ENCODE measurements at regions not wholly inside any gene's neighbourhood (a gene's known extent, or its start where the extent isn't known, plus 50 kb on each side); places are given as distances from the start of the nearest gene placed in this dataset.
"Not testable (repeated sequence)": the region's sequence is repeated elsewhere in the genome, so short reads cannot be mapped to it uniquely, and the experiment has no call there.

DNA sequence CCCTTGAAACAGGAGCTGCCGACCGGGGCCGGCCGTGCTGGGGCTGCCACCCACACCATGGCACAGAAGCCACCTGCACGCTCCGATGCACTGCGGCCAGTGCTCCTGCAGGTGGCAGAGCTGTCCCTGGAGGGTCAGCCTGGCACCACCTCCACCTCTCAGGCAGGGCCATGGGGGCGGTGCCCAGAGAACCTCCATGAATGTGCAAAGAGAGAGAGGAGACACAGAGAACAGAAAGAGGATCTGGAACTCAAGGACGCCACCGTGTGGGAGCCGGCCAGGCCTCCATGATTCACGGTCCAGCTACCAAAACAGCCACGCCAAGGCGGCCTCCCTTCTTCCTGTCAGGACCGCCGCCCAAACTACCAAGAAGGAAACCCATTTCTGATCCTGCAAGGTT is 5397.7 kb upstream of the TPTE start:
- H3K4me3 Mint-ChIP-seq (ENCODE audit: unreplicated experiment); H3K36me3 Mint-ChIP-seq (ENCODE audit: low read depth); H3K27me3 Mint-ChIP-seq (ENCODE audit: low read depth); H3K4me1 Mint-ChIP-seq (ENCODE audit: low read depth); H3K27ac Mint-ChIP-seq (ENCODE audit: unreplicated experiment); H3K9me3 Mint-ChIP-seq (ENCODE audit: low read depth): not testable (repeated sequence)
- TF ChIP-seq, protein P1, sequence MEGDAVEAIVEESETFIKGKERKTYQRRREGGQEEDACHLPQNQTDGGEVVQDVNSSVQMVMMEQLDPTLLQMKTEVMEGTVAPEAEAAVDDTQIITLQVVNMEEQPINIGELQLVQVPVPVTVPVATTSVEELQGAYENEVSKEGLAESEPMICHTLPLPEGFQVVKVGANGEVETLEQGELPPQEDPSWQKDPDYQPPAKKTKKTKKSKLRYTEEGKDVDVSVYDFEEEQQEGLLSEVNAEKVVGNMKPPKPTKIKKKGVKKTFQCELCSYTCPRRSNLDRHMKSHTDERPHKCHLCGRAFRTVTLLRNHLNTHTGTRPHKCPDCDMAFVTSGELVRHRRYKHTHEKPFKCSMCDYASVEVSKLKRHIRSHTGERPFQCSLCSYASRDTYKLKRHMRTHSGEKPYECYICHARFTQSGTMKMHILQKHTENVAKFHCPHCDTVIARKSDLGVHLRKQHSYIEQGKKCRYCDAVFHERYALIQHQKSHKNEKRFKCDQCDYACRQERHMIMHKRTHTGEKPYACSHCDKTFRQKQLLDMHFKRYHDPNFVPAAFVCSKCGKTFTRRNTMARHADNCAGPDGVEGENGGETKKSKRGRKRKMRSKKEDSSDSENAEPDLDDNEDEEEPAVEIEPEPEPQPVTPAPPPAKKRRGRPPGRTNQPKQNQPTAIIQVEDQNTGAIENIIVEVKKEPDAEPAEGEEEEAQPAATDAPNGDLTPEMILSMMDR (IDR thresholded peaks at IDR 0.05): peak; percentile 68
- peak; percentile 37 for DNase-seq (ENCODE audit: low spot score)

DNA sequence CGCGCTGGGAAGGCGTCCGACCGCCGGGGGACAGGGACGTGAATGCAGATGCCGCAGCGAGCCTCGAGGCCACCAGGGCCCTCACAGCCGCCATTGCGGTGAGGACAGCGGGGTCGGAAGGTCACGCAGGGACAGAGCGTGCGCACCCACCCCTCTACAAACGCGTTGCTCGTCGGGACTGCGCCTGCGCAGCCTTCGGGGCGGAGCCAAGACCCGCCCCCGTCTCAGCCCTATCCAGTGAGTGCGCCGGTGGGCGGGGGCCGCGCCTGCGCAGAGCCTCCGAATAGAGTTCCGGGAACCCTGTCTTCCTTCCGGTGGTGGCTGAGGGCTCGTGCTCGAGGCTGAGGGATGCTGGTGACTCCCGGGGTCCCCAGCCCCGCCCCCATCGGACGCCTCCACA is 5393.1 kb upstream of the TPTE start:
- H3K4me1 Mint-ChIP-seq (ENCODE audit: low read depth); H3K36me3 Mint-ChIP-seq (ENCODE audit: low read depth); H3K27me3 Mint-ChIP-seq (ENCODE audit: low read depth); H3K9me3 Mint-ChIP-seq (ENCODE audit: low read depth); H3K27ac Mint-ChIP-seq (ENCODE audit: unreplicated experiment): not testable (repeated sequence)
- DNase-seq (ENCODE audit: low spot score): peak; percentile 96
- H3K4me3 Mint-ChIP-seq (ENCODE audit: unreplicated experiment): peak overlapping the region; percentile 61

DNA sequence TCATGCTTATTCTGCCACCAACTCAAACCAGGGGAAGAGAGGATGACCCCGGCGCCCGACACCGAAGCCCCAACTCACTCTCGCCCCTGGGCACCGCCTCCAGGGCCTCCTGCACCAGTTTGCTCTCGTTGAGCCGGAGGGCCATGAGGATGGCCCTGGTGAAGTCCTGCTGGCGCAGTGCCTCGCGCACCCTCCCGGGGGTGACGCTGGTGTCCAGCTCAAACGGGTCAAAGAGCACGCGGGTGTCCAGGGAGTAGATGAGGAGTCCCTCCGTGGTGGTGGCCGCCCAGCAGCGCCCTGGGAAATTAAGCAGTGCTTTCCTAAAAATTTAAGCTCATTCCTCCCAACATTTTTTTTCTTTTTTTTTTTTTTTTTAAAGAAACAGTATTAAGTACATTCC is 5387.6 kb upstream of the TPTE start:
- H3K27ac Mint-ChIP-seq (ENCODE audit: unreplicated experiment); H3K9me3 Mint-ChIP-seq (ENCODE audit: low read depth); H3K4me1 Mint-ChIP-seq (ENCODE audit: low read depth); H3K27me3 Mint-ChIP-seq (ENCODE audit: low read depth); H3K36me3 Mint-ChIP-seq (ENCODE audit: low read depth); DNase-seq (ENCODE audit: low spot score); H3K4me3 Mint-ChIP-seq (ENCODE audit: unreplicated experiment): not testable (repeated sequence)

DNA sequence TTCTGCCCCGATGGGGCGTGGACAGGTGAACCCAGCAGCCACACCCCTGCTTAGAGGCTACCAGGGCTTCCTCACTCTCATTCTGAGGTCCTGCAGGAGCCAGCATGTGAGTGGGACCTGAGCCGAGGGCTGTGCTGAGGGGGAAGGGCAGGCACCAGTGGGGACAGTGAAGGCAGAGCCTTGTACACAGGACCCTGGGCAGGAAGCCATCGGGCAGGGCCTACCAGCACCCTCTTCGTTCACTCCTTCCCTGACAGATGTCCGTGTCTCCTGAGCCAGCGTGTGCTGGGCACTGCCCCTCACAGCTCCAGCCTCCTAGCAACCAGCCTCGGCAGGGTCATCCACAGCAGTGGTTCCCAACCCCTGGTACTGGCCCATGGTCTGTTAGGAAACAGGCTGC is 5385.0 kb upstream of the TPTE start:
- H3K4me3 Mint-ChIP-seq (ENCODE audit: unreplicated experiment); H3K9me3 Mint-ChIP-seq (ENCODE audit: low read depth); H3K36me3 Mint-ChIP-seq (ENCODE audit: low read depth); H3K4me1 Mint-ChIP-seq (ENCODE audit: low read depth); H3K27me3 Mint-ChIP-seq (ENCODE audit: low read depth); H3K27ac Mint-ChIP-seq (ENCODE audit: unreplicated experiment): not testable (repeated sequence)
- peak; percentile 25 for DNase-seq (ENCODE audit: low spot score)

DNA sequence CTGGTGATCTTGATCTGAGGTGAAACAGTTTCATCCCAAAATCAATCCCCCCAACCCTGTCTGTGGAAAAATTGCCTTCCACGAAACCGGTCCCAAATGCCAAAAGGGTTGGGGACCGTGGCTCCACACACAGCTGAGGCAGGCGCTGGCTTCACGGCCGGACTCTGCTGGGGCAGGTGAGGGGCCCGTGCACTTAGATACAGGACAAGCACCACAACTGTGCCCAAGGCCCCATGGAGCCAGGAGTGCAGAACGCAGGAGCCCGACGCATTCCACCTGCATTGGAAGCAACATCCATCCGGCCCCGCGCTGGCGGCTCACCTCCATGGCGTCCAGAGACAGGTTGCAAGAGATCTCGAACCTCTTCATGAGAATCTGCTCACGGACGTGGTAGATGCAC is 5384.4 kb upstream of the TPTE start:
- H3K4me1 Mint-ChIP-seq (ENCODE audit: low read depth); H3K27ac Mint-ChIP-seq (ENCODE audit: unreplicated experiment); H3K9me3 Mint-ChIP-seq (ENCODE audit: low read depth); H3K4me3 Mint-ChIP-seq (ENCODE audit: unreplicated experiment); H3K27me3 Mint-ChIP-seq (ENCODE audit: low read depth); H3K36me3 Mint-ChIP-seq (ENCODE audit: low read depth): not testable (repeated sequence)
- peak; percentile 18 for DNase-seq (ENCODE audit: low spot score)

DNA sequence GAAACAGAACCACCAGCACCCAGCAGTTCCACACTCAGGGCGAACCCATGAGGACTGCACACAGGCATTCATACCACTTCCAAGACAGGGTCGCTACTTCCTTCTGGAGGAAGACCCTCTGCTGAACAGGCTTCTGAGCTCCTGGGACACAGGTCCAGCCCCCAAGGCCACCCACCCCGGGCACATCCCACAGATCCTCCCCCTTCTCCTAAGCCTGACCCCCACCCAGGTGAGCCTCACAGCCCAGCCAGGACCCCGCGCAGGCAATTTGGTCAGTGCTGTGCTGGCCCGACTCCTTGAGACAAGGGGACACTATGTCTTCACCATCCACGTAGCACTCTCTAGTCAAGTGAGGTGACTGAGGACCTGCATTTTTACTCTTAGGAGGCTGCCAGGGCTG is 5382.7 kb upstream of the TPTE start:
- H3K4me3 Mint-ChIP-seq (ENCODE audit: unreplicated experiment); H3K27me3 Mint-ChIP-seq (ENCODE audit: low read depth); H3K36me3 Mint-ChIP-seq (ENCODE audit: low read depth): not testable (repeated sequence)

DNA sequence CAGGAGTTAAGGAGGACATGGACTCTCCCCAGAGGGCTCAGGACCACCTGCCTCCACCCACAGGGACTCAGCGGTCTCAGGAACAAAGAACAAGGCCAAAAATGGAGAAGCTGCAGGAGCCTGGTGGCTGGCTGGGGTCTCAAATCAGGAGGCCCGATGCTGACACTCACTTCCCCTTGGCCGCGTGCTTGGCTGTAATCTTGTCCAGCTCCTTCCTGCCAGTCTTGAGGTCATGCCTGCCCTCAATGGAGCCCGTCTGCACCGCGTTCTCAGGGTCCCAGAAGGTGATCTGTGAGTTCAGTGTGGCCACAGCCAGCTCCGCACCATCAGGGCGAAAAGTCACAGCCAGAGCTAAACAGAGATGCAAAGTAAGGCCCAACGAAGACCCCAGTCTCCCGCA is 5381.9 kb upstream of the TPTE start:
- not testable (repeated sequence) for H3K27me3 Mint-ChIP-seq (ENCODE audit: low read depth); H3K27ac Mint-ChIP-seq (ENCODE audit: unreplicated experiment); H3K4me3 Mint-ChIP-seq (ENCODE audit: unreplicated experiment); DNase-seq (ENCODE audit: low spot score); H3K36me3 Mint-ChIP-seq (ENCODE audit: low read depth); H3K9me3 Mint-ChIP-seq (ENCODE audit: low read depth); H3K4me1 Mint-ChIP-seq (ENCODE audit: low read depth)

More for the DNA sequence above, 5382.7 kb upstream of the TPTE start:
- H3K4me1 Mint-ChIP-seq (ENCODE audit: low read depth); H3K27ac Mint-ChIP-seq (ENCODE audit: unreplicated experiment); H3K9me3 Mint-ChIP-seq (ENCODE audit: low read depth): not testable (repeated sequence)
- DNase-seq (ENCODE audit: low spot score): peak; percentile 25

DNA sequence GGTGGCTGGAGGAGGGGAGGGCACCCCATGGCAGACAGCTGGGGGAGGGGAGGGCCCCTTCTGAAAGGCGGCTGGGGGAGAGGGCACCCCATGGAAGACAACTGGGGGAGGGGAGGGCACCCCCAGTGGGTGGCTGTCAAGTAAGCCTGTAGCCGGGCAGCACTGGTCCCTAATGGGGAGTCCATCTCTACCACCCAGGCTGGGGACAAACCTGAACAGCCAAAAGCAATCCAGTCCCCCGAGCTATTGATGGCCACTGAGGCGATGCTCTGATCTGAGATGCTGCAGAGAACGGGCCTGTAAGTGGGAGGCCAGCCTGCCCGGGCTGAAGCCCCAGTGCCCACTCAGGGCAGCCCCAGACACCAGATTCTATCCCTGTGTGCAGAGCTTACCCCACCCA is 5378.4 kb upstream of the TPTE start:
- not testable (repeated sequence) for H3K4me3 Mint-ChIP-seq (ENCODE audit: unreplicated experiment); H3K4me1 Mint-ChIP-seq (ENCODE audit: low read depth); H3K27me3 Mint-ChIP-seq (ENCODE audit: low read depth); H3K36me3 Mint-ChIP-seq (ENCODE audit: low read depth); H3K9me3 Mint-ChIP-seq (ENCODE audit: low read depth); H3K27ac Mint-ChIP-seq (ENCODE audit: unreplicated experiment)
- DNase-seq (ENCODE audit: low spot score): peak; percentile 32

DNA sequence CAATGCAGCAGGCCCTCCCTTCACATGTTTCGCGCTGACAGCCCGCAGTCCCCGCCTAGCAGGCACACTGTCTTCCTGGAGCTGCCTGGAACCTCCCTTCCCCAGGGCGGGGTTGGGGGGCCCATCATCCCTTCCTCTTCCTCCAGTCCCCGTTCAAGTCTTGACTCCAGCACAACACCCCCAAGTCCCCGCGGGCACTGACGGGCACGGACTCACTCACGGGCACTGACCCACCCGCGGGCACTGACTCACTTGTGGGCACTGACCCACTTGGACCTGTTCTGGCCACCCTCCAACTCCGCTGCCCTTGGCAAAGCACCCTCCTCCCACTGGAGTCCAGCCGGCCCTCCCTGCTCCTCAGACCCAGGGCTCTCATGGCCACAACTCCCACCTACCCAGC is 5376.7 kb upstream of the TPTE start:
- H3K9me3 Mint-ChIP-seq (ENCODE audit: low read depth); H3K27ac Mint-ChIP-seq (ENCODE audit: unreplicated experiment); H3K4me3 Mint-ChIP-seq (ENCODE audit: unreplicated experiment); H3K27me3 Mint-ChIP-seq (ENCODE audit: low read depth); H3K4me1 Mint-ChIP-seq (ENCODE audit: low read depth); H3K36me3 Mint-ChIP-seq (ENCODE audit: low read depth): not testable (repeated sequence)
- peak; percentile 55 for DNase-seq (ENCODE audit: low spot score)

All from chondrocyte (in vitro differentiated cells).